ENCODE measurements at regions not wholly inside any gene's neighbourhood (a gene's known extent, or its start where the extent isn't known, plus 50 kb on each side); places are given as distances from the start of the nearest gene placed in this dataset.

DNA sequence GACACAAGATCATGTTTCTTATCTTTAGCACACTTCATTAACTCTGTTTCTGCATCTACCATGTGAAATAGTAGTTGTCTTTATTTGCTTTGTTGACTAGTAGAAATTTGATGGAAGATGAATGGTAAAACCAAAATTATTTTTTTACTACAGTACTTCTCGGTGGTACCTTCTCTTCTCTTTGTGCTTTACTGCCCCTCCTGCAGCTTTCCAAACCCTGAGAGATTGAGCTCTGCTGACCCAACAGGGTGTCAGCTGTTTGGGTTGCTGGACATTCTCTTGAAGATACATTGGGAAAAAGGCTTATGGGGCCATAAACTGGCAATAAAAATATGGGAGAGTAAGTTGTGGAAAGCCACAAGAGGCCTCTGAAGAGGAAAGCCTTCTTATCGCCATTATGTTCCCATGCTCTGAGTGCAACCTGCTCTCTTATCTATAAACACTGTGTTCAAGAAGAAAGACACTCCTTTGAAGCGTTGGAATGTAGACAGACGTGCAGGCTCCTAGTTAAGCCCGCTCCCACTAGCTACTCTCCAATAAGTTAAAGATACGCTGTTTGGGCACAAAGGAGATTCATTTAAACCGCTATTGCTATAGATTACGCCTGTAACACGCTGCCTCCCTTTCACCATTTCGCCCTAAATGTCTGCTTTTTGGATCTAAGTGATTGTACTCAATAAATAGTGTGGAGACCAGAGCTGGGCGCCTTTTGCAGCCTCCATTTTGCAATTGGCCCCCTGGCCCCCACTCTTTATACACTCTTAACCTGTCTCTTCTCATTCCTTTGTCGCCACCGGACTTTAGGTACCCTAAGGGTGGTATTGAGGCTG is 60.1 kb upstream of the PRSS16 start (continued):
- TF ChIP-seq, protein P1, sequence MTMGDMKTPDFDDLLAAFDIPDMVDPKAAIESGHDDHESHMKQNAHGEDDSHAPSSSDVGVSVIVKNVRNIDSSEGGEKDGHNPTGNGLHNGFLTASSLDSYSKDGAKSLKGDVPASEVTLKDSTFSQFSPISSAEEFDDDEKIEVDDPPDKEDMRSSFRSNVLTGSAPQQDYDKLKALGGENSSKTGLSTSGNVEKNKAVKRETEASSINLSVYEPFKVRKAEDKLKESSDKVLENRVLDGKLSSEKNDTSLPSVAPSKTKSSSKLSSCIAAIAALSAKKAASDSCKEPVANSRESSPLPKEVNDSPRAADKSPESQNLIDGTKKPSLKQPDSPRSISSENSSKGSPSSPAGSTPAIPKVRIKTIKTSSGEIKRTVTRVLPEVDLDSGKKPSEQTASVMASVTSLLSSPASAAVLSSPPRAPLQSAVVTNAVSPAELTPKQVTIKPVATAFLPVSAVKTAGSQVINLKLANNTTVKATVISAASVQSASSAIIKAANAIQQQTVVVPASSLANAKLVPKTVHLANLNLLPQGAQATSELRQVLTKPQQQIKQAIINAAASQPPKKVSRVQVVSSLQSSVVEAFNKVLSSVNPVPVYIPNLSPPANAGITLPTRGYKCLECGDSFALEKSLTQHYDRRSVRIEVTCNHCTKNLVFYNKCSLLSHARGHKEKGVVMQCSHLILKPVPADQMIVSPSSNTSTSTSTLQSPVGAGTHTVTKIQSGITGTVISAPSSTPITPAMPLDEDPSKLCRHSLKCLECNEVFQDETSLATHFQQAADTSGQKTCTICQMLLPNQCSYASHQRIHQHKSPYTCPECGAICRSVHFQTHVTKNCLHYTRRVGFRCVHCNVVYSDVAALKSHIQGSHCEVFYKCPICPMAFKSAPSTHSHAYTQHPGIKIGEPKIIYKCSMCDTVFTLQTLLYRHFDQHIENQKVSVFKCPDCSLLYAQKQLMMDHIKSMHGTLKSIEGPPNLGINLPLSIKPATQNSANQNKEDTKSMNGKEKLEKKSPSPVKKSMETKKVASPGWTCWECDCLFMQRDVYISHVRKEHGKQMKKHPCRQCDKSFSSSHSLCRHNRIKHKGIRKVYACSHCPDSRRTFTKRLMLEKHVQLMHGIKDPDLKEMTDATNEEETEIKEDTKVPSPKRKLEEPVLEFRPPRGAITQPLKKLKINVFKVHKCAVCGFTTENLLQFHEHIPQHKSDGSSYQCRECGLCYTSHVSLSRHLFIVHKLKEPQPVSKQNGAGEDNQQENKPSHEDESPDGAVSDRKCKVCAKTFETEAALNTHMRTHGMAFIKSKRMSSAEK (CRISPR knock-in tag; IDR thresholded peaks at IDR 0.05; ENCODE audit: borderline replicate concordance), result no peak

DNA sequence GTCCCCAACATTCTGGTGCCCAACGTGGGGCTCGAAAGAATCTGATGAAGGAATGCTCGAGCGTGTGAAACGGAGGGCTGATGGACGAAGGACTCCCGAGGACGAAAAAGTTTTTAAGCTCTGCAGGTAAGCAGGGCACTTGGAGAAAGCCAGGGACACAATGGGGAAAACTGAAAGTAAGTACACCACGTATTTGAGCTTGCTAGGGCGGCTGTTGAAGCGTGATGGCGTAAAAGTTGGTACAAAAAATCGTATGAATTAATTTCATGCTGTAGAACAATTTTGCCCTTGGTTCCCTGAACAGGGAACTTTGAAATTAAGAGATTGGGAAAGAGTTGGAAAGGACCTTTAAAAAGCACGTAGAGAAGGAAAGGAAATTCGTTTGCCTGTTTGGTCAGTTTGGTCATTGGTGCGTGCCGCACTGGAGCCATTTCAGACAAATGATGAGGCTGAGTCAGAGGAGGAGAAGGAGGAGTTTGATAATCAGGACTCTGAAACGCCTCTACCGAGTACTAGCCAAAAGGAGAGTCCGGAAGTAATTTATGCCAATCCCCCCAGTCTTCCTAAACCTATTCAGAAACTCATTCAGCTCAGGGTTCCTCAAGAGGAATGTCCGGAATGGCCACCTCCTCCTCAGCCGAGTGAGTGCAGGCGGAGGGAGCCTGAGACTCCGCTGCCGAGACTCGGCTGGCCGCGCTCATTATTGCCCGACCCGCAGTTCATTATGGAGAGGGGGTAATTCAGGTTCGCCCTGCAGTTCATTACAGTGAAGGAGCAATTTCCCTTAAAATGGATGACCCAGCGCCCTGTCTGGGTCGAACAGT is 59.2 kb upstream of the PRSS16 start:
- peaks cover 36% of the 10 kb centered on the region for H3K27me3 Mint-ChIP-seq (ENCODE audit: low read depth)
- no peaks in the 10 kb centered on the region for H3K9me3 Mint-ChIP-seq
- no peaks in the 10 kb centered on the region for H3K36me3 Mint-ChIP-seq
- POLR2A ChIA-PET, result interaction anchor here (0.6 to 1.2 kb wide), 6 partner anchors 10 to 63 kb away, joined by 3 to 18 read pairs (median 4); no protein-coding TSS in a partner anchor
- DNase-seq (ENCODE audit: low spot score) (peak; percentile 68), ATAC-seq (peak; percentile 93)
- CTCF ChIA-PET, result interaction anchor here (0.6 to 1.8 kb wide), 11 partner anchors 10 to 584 kb away, joined by 3 to 10 read pairs (median 5); no protein-coding TSS in a partner anchor
- peaks cover 20% of the 10 kb centered on the region for H3K4me1 Mint-ChIP-seq
- H3K27ac Mint-ChIP-seq, result peak overlapping the region; percentile 97
- no peak for TF ChIP-seq ZNF232 (CRISPR knock-in tag; IDR thresholded peaks at IDR 0.05)
- TF ChIP-seq TEAD1 (CRISPR knock-in tag; IDR thresholded peaks at IDR 0.05), result peak; percentile 46; the same call in 1 of the 2 replicates
- 0 out of 2 replicates have a peak, but pooled peaks have one; percentile 46 for TF ChIP-seq ETV6 (CRISPR knock-in tag; IDR thresholded peaks at IDR 0.05)
- TF ChIP-seq, protein P2, sequence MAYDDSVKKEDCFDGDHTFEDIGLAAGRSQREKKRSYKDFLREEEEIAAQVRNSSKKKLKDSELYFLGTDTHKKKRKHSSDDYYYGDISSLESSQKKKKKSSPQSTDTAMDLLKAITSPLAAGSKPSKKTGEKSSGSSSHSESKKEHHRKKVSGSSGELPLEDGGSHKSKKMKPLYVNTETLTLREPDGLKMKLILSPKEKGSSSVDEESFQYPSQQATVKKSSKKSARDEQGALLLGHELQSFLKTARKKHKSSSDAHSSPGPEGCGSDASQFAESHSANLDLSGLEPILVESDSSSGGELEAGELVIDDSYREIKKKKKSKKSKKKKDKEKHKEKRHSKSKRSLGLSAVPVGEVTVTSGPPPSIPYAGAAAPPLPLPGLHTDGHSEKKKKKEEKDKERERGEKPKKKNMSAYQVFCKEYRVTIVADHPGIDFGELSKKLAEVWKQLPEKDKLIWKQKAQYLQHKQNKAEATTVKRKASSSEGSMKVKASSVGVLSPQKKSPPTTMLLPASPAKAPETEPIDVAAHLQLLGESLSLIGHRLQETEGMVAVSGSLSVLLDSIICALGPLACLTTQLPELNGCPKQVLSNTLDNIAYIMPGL (CRISPR knock-in tag; IDR thresholded peaks at IDR 0.05), result peak; percentile 43; the same call in 1 of the 2 replicates
- no peak for TF ChIP-seq MYBL2 (CRISPR knock-in tag; IDR thresholded peaks at IDR 0.05)
- peak overlapping the region; percentile 95 for H3K4me3 Mint-ChIP-seq

DNA sequence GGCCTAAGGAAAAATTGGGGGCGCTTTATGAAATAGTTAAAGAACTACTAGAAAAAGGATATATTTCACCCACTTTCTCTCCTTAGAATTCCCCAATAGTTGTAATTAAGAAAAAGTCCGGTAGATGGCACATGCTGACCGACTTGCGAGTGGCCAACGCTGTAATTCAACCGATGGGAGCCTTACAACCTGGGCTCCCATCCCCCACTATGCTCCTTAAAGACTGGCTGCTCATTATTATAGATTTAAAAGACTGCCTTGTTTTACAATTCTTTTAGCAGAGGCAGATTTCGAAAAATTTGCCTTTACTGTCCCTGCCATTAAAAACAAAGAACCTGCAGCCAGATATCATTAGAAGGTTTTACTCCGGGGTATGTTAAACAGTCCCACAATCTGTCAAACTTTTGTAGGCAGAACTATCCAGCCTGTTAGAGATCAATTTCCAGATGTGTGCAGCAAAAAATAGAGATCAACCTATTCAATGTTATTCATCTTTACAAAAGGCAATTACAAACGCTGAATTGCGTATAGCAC is 58.5 kb upstream of the PRSS16 start:
- DNase-seq (ENCODE audit: low spot score) (peak; percentile 47), ATAC-seq (peak; percentile 80)
- POLR2A ChIA-PET, result interaction anchor here (0.6 to 1.1 kb wide), 2 partner anchors 11 to 12 kb away, joined by 3 to 18 read pairs; no protein-coding TSS in a partner anchor
- TF ChIP-seq RELA (CRISPR knock-in tag; IDR thresholded peaks at IDR 0.05; ENCODE audit: borderline replicate concordance) (no peak), SMAD4 (CRISPR knock-in tag; IDR thresholded peaks at IDR 0.05) (no peak), ZBTB21 (CRISPR knock-in tag; IDR thresholded peaks at IDR 0.05; ENCODE audit: borderline replicate concordance) (no peak), PRRX2 (CRISPR knock-in tag; IDR thresholded peaks at IDR 0.05) (no peak), TCF7 (CRISPR knock-in tag; IDR thresholded peaks at IDR 0.05; ENCODE audit: low read depth) (no peak)
- TF ChIP-seq, protein P3, sequence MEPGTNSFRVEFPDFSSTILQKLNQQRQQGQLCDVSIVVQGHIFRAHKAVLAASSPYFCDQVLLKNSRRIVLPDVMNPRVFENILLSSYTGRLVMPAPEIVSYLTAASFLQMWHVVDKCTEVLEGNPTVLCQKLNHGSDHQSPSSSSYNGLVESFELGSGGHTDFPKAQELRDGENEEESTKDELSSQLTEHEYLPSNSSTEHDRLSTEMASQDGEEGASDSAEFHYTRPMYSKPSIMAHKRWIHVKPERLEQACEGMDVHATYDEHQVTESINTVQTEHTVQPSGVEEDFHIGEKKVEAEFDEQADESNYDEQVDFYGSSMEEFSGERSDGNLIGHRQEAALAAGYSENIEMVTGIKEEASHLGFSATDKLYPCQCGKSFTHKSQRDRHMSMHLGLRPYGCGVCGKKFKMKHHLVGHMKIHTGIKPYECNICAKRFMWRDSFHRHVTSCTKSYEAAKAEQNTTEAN (CRISPR knock-in tag; IDR thresholded peaks at IDR 0.05), result no peak
- TF ChIP-seq, protein P4, sequence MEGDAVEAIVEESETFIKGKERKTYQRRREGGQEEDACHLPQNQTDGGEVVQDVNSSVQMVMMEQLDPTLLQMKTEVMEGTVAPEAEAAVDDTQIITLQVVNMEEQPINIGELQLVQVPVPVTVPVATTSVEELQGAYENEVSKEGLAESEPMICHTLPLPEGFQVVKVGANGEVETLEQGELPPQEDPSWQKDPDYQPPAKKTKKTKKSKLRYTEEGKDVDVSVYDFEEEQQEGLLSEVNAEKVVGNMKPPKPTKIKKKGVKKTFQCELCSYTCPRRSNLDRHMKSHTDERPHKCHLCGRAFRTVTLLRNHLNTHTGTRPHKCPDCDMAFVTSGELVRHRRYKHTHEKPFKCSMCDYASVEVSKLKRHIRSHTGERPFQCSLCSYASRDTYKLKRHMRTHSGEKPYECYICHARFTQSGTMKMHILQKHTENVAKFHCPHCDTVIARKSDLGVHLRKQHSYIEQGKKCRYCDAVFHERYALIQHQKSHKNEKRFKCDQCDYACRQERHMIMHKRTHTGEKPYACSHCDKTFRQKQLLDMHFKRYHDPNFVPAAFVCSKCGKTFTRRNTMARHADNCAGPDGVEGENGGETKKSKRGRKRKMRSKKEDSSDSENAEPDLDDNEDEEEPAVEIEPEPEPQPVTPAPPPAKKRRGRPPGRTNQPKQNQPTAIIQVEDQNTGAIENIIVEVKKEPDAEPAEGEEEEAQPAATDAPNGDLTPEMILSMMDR (IDR thresholded peaks at IDR 0.05), result peak; percentile 57; the same call in 1 of the 2 replicates
- TF ChIP-seq, protein P5, sequence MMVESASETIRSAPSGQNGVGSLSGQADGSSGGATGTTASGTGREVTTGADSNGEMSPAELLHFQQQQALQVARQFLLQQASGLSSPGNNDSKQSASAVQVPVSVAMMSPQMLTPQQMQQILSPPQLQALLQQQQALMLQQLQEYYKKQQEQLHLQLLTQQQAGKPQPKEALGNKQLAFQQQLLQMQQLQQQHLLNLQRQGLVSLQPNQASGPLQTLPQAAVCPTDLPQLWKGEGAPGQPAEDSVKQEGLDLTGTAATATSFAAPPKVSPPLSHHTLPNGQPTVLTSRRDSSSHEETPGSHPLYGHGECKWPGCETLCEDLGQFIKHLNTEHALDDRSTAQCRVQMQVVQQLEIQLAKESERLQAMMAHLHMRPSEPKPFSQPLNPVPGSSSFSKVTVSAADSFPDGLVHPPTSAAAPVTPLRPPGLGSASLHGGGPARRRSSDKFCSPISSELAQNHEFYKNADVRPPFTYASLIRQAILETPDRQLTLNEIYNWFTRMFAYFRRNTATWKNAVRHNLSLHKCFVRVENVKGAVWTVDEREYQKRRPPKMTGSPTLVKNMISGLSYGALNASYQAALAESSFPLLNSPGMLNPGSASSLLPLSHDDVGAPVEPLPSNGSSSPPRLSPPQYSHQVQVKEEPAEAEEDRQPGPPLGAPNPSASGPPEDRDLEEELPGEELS (CRISPR knock-in tag; IDR thresholded peaks at IDR 0.05), result no peak
- TF ChIP-seq, protein P2 (CRISPR knock-in tag; IDR thresholded peaks at IDR 0.05), result no peak
- no peaks in the 10 kb centered on the region for H3K36me3 Mint-ChIP-seq
- H3K9me3 Mint-ChIP-seq, result no peaks in the 10 kb centered on the region
- H3K4me3 Mint-ChIP-seq, result peak overlapping the region; percentile 95
- CTCF ChIA-PET, result interaction anchor here (0.6 to 1.8 kb wide), 4 partner anchors 11 to 583 kb away, joined by 3 to 6 read pairs (median 4); no protein-coding TSS in a partner anchor
- H3K27me3 Mint-ChIP-seq (ENCODE audit: low read depth), result peaks cover 32% of the 10 kb centered on the region
- peak overlapping the region; percentile 97 for H3K27ac Mint-ChIP-seq
- peaks cover 20% of the 10 kb centered on the region for H3K4me1 Mint-ChIP-seq

Measured in WTC11 (cell line).